EH (cell line): ENCODE measurements at regions not wholly inside any gene's neighbourhood (a gene's known extent, or its start where the extent isn't known, plus 50 kb on each side); places are given as distances from the start of the nearest gene placed in this dataset.

Experiments used
- DNase-seq: peaks from one replicate; pipeline ENCODE4 v3.0.0-alpha.2; 2015; ENCODE audit warnings: low read depth

- DNase-seq, result no peak
Measured at GRCh38 chr3:106819440-106819839, 557.8 kb upstream of the CCDC54 start.

- no peak for DNase-seq
Measured at GRCh38 chr3:106820726-106821362, 556.4 kb upstream of the CCDC54 start.

GRCh38 chr3:106821801-106822200, 555.4 kb upstream of the CCDC54 start:
- no peak for DNase-seq

DNA sequence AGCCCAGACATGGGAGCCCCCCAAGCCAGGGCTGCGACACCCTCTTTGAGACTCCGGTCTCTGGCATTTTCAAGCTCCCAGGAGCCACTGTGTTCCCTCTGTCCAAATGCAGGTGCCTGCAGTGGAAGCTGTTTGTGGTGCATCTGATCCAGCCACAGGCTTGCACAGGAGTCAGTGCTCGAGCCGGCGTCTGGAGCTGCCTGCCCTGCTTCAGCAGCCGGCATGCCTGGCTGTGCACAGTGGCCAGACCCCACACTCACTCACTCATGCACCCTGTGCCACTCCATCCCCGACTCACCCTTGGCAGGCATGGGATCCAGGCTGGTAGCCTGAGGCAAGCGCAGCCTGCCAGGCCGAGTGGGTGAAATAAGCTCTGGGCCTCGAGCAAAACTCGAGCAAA, 555.0 kb upstream of the CCDC54 start:
- DNase-seq, result no peak

DNA sequence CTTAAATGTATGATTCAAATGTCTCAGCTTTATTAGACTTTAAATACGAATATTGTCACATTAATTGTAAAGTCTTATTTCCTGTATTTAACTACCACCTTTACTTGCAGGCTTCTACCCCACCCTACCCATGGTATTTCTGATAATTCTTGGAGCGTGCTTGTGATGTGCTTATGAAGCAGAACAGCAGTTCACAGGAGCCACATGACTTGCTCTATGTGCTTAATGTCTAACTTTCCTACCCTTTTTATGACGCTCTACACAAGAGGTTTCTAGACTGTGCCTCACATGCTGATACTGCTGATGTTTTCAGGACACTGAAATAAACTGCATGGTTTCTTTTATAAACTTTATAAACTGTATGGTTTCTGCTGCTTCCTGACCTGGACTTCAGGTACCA, 553.5 kb upstream of the CCDC54 start:
- no peak for DNase-seq

GRCh38 chr3:106824856-106825255, 552.4 kb upstream of the CCDC54 start:
- peak; percentile 76 for DNase-seq

GRCh38 chr3:106825962-106826605, 551.2 kb upstream of the CCDC54 start:
- DNase-seq, result peak; percentile 88

- DNase-seq, result peak; percentile 61
Measured at GRCh38 chr3:106826791-106827311, 550.4 kb upstream of the CCDC54 start.

DNA sequence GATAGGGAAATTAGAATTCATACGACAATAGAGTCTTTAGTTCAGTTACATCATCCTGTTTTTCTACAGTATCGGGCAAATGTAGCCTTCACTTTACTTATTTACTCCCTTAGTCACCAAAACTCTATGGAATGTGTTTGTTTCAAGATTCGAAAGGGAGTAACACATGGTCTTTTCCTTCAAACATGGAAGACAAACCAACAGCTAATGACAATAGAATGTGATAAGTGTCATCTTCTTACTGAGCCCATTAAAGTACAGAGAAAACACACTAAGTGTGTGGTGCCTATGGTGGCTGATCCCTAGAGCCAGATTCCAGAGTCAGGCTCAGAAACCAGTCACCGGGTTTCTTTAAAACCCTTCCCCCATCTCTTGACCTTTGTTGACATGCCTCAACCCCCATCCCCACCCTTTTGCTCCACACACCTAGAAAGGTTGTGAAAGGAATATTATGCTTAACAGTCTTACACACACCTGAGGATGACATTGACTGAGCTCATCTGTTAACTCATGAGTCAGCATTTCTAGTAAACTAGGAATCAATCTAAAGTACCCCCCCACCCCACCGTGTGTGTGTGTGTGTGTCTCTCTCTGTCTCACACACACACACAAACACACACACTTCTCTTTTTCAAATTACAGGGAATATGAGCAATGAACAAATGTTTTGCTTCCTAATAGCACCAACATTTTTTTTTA, 549.6 kb upstream of the CCDC54 start:
- peak; percentile 79 for DNase-seq

GRCh38 chr3:106829206-106829605, 548.0 kb upstream of the CCDC54 start:
- peak; percentile 73 for DNase-seq

- no peak for DNase-seq
Measured at GRCh38 chr3:106830334-106830733, 546.9 kb upstream of the CCDC54 start.

DNA sequence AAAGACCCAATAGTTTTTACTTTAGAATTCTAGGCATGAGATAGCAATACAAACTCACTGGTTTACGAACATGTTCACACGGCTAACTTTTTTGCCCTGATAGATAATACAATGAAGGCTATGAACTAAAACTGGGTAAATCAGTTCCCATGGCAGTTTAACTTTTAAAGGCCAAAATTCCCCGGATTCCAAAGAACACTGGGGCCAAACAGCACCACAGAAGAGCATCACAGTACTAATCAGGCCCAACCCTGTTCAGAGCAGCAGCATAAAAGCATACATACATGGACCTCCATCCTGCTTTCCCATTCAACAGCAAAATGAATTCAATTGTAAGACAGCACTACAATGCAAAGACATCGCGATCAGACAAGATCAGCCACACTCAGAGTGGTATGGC, 540.3 kb upstream of the CCDC54 start:
- DNase-seq, result peak; percentile 40

DNA sequence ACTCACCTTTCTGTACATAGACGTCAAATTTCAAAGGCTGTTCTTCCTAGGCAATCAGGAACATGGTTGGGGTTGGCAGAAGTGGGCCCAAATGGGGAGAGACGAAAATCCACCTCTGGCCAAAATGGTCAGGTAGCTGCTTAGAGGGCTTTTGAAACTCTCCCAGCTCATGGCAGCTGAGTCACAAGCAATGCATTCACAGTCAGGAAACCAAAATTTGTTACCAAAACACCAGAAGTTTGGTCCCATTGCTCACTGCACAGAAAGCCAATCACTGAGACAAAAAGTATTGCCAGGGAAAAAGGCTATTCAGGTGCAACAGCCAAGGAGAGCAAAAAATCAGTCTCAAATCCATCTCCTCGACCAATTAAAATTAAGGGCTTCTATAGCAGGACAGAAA, 539.6 kb upstream of the CCDC54 start:
- DNase-seq, result no peak

- peak; percentile 62 for DNase-seq
Measured at GRCh38 chr3:106839576-106840280, 537.5 kb upstream of the CCDC54 start.

DNA sequence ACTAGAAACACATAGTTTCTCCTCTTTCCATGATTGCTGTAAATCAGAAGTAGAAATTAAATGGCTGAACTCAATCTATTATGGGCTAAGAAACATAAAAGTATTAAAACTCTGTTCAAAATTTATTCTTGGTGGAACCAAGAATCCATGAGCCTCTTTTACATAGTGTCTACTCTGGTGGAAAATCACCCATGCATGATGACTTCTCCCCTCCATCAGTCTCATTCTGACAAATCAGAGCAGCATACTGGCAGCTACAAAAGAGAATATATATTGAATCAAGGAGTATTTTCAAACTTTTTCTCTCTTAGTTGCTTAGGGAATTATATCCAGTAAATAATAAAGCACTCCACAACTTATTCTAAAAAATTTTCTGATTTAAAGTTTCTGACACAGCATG, 536.9 kb upstream of the CCDC54 start:
- no peak for DNase-seq

- DNase-seq, result peak; percentile 58
Measured at GRCh38 chr3:106842151-106842550, 535.1 kb upstream of the CCDC54 start.

GRCh38 chr3:106844638-106845037, 532.6 kb upstream of the CCDC54 start:
- DNase-seq, result no peak

DNA sequence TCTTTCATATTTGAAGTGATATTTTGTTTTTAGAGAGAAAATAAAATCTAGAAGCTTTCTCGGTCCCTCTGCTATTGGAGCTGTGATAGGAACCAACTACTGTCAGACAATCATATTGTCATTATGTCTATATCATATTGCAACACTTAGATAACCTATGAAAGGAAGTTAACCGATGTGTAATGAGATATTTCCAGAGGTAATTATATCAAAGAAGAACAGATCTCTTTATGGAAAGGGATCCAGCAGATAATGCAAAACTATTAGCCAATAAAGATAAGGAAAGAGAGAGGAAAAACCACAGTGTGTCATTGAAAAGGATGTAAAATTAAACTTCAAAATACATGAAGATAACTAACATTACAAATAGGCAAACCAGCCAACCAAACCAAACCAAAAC, 529.1 kb upstream of the CCDC54 start:
- no peak for DNase-seq

GRCh38 chr3:106850437-106850836, 526.8 kb upstream of the CCDC54 start:
- peak; percentile 81 for DNase-seq

DNA sequence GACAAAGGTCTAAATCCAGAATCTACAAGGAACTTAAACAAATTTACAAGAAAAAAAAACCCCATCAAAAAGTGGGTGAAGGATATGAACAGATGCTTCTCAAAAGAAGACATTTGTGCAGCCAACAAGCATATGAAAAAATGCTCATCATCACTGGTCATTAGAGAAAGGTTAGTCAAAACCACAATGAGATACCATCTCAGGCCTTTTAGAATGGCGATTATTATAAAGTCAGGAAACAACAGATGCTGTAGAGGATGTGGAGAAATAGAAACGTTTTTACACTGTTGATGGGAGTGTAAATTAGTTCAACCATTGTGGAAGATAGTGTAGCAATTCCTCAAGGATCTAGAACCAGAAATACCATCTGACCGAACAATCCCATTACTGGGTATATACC, 518.9 kb upstream of the CCDC54 start:
- DNase-seq, result peak; percentile 43

GRCh38 chr3:106860182-106860581, 517.1 kb upstream of the CCDC54 start:
- DNase-seq, result no peak

DNA sequence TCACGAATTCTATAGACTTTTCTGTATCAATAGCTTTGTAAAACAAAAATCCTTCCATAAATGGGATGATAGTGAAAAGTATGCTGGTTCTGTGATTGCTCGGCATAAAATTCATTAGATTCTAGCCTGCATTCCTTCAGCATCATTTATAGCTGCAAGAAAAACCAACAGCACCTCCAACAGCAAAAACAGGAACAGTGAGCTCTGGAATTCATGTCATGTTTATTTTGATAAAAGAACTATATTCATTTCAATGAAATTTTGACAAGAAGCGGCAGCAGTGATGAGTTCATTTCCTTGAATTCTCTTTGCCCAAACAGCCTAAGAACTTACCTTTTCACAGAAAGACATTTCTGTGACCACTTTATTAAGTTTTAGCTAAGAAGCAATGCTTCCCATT, 515.2 kb upstream of the CCDC54 start:
- DNase-seq, result peak; percentile 75

GRCh38 chr3:106877627-106878026, 499.6 kb upstream of the CCDC54 start:
- peak; percentile 42 for DNase-seq
